Left forelimb (tissue), 1 donor: ENCODE measurements at regions not wholly inside any gene's neighbourhood (a gene's known extent, or its start where the extent isn't known, plus 50 kb on each side); places are given as distances from the start of the nearest gene placed in this dataset.

Experiments used
- DNase-seq: peaks from one replicate; pipeline ENCODE4 v3.0.0-alpha.2; 2018; ENCODE audit warnings: low spot score

DNA sequence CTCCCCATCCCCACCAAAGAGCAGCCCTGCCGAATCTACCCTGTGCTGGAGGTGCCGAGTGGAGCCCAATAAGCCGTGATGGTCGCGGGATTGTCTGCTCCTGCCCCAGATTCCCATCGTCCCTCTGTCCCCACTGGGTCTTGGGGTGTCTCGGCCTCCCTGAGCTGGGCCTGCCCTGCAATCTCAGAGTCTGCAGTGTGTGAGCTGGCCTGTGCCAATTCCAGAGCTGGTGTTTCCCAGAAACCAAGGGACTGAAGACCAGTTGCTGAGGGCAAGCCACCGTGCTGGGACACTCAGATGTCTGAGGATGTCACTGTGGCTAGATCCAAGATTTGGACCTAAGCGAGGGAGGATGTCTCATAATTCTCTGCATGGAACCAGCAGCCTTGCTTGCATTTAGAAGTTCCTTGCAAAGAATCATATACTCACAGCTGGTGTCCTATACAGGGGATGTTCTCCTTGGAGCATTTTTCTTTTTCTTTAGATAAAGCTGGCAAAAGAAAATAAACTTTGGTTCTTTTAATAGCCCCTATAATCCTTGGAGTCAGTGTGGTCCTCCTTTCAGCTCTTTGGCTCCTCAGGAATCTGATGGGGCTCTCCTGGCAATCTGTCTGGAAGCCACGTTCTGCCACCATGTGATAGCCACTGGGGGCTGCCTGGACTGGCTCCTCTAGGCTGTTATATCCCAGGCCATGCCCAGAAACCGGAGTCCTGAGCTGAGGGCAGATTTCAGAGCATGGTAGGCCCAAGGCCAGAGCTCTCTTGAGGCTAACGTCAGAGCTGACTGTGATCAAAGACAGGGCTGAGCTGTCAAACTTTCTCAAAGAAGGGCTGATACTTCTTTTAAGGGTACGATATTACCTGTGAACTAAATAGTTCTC lies 140.1 kb upstream of the HAAO start:
- DNase-seq, result no peak

DNA sequence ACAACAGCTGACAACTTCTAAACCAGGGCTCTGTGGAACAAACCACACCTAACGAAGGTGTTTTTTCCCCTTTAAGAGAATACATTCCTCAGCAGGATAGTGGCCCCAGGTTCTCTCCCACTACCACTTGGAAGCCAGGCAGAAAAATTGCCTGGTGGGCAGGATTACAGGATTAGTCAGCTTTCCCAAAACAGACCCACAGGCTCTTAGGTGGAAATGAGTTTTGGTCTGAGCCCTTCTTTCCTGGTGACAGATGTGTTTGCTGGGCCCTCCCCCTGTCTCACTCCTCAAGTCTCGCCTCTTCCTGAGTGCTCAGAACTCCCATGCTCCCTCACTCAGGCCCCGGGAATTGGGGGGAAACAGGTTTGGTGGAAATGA lies 139.4 kb upstream of the HAAO start:
- no peak for DNase-seq

DNA sequence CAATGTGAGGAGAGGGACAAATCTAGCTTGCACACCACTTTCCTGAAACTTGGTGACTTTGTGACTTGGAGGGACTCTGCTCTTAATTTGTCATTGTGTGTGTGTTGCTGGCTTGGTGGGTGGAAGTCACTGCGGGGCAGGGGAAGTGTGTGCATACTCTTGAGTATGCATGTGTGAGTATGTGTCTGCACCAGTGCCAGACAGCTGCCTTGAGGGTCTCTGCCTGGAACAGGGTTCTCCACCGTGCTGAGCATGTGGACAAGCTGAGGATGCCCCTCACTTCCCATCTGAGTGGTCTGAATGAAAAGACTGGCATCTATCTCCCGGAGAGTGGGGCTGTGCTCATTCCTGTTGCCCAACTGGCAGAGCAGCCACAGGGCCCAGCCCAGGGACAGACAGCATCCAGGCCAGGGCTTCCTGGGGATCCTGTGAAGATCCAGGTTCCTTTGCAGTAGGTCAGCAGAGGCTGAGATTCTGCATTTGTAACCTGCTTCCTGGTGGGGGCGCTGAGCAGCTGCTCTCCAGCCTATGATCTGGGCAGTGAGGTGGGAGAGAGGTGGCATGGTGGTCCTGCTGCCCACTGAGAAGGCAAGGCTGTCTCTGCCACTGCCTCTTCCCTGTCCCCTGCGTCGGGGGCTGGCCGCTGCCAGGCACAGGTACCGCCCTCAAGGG lies 138.9 kb upstream of the HAAO start:
- DNase-seq, result no peak

DNA sequence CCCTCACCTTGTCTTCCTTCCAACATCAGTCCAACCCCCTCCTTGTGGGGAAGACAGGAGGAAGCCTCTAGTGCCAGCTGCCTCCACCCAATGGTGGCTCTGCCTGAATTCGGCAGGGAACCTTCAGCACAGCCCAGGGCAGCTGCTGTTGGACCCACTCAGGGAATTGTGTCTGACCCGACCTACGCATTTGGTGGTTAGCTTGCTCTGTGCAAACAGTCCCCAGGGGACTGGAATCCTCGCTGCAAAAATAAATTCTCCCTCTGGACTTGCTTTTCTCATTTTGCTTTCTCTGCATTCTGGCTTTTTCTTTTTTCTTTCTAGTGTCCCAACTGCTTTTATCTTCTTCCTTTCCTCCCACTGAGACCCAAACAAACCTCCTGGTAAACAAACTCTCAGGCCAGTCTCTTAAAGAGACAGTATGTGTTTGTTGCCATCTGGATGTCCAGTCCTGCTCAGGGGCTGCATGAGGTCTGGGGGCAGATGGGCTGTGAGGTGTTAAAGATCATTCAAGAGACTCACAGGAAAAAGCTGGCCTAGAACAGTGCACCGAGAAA lies 137.7 kb upstream of the HAAO start:
- no peak for DNase-seq

DNA sequence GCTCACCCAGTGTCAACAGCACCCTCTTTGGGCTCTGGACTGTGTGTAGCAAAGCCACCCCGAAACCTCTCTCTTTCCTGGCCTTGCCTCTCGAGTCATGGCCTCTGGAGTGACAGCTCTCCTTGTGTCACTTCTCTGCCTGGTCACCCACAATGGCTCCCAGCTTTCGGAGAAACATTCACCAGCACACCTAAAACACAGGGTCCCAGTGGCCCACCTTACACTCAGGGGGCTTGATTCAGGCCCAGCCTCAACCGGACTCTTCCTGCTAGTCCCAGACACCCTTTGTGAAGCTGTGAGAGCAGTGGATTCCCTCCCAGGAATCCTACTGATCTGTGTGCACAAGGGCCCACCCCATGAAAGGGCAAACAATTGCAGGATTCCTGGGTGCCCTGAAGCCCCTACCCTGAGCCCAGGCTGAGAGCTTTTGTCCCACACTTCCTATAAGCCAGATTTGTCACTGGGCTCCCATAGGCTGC lies 137.2 kb upstream of the HAAO start:
- no peak for DNase-seq

DNA sequence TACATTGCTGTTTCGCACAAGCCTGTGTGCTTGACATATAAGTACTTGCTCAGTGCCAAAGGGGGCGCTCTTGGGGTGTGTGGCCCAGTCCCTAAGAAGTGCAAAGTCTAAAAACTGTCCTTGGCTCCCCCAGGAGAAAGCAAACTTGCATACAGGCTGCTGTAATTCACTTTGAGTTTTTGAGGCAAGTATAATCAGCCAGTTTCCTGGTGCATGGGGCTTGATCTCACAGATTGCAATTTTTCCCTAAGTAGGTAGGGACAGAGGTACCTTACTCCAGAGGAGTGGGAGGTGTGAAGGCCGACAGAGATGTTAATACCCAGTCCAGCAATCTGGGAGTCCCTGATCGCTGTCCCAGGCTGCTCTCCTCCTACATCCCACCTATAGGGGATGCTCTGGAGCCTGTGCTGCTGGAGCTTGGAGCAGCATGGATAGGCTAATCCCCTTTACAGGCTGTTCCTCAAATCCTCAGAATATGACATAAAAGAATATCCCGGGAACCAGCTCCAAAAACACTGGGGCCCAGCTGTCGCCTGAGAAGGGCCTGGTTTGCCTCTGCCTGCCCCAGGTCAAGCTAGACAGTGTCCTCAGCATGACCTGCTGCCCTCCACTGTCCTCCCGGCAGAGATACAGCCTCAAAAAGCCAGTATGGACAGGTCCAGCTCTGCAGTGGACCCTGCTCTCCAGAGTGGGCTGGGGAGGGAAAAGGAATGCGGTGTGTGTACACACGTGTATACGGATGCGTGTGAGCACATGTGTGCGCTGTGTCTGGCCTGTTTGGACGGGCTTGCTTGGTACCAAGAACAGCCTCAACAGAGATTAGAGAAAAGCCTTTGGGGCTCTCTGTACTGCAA lies 136.5 kb upstream of the HAAO start:
- no peak for DNase-seq

DNA sequence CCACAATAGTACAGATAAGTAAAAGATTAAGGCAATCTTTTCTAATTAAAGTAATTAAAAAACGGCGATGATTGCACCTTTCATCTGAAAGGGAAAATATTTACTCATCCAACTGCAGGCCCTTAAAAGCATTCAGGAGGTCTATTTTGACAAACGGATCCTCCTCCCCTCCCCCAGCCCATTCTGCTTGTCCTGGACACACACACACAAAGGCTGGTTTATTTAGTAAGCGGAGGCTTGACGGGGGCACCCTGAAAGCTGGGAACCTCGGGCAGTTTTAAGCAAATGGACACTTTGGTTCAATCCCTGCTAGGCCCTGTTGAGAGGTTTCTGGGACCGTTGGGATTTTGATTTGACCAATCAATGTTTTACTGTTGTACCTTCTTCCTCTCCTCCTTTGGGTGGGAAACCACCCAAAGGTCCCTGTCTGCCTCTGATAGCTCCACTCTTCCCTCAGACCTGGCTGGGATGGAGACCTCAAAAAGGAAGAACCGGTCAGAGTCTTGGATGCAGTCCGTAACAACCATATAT lies 135.8 kb upstream of the HAAO start:
- no peak for DNase-seq

DNA sequence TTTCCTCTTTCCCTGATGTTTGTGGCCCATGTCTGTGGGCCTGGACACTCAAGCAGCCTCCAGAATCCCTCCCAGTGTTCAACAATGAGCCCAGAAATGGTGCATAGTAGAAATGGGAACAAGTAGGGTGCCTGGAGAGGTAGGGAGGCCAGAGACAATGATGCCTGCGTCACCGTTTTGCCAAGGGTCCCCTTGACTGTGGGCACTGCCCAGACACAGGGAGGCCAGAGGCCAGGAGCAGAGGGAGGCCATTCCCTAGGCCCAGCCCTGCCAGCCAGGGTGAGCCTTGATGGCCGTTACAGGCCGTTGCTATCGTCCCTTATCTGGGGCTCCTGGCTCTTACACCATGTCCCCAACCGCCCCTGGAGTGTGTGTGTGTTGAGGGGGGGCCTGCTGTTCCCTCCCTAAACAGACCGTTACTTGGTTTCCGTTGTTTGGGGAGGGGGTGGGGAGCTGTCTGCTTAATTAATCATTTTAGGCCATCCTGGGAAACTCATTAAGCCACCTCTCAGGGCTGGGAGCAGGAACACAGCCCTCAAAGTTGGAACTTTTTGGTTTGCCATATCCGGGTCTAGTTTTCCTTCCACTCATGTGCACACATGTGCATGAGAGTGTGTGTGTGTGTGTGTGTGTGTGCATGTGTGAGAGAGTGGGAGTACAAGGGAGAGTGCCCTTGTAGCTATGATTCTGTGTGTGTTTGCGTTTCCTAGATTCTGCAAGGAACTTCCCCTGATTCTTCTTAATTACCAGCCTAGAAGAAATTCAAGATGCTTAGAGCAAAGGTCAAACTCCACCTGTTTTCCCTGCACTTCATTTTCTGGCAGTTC lies 135.2 kb upstream of the HAAO start:
- DNase-seq, result no peak

DNA sequence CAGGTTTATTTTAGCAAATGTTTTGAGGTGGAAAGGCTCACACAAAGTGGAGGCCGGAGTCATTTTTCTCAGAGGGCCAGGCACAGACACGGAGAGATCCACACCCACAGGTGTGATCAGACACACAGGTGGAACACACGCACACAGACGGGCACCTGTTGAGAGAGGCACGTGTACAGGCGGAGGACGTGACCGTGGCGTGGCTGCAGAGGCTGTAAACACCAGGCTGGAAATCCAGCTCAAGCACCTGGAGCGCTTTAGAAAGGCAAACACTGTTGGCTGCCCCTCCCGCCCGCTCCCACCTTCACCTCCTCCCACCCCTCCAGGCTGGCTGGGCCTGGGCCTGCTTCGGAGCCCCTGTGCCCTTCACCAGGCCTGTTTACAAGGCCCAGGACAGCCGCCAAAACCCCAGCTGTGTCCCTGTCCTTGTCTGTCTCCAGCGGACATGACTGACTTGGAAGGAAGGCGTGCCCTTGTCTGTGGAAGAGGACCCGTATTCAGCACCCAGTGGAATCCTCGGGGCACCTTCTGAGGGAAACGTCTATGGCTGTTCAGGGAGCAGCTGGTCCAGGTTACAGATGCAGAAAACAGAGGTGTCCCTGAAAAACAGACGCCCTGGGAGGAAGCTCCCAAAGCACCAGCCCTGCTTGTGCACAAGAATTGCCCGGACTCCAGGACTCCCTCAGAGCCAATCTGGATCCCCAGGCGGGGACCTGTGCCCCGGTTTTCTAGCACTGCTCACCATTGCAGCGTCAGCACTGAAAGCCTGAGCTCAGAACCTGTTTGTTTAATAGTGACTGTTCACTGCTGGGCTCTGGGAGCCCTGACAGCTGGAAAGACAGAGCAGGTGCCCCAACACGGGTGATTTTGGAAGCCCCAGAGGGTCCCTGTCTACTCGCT lies 134.3 kb upstream of the HAAO start:
- no peak for DNase-seq

DNA sequence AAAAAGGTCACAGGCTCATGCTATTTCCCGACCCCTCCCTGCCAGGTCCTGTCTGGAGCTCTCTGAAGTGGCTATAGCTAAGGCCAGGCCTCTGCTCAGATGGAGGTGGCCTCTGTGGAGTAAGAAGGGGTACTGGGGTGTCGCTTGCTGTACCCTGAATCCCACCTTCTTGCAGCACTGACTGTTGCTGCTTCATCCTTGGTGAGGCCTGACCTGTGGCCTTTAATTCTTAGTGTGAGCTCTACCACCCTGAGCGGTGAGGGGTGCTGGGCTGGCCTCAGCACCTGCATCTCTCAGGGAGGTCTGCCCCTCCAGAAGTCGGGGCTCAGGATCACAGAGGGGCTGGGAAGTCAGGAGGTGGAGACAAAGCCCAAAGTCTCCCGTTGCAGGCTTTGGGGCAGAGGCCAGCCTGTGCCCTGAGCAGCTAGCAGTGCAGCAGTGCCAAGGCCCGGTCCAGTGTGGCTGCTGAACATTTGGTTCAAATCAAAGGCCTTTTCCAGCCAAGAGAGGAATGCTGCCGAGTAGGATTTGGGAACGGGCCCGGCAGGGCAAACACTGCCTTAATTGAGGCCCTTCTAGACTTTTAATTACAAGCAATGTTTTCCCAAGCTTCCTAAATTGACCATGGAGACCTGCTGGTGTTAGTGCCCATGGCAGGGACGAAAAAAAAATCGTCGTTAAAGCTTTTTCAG lies 133.5 kb upstream of the HAAO start:
- DNase-seq, result no peak

DNA sequence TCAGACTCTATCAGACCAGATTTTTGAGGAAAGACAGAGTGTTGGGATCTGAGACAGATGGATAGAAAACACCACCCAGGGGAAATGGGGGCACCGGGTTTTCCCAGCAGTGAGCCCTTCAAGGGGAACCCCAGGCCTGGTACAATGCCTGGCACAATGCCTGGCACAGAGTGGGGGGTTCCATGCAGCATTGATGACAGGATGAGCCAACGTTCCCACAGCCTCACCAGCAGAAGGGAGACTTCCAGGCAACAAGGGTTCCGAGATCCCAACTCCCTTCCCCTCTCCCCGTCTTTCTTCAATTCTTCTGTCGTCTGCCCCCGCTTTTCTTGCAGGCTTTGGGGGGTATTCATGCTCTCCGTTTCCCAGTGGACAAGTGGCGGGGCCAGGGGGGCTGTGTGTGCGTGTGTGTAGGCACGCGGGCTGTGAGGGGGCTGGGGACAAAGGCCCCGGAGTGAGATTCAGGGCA lies 132.1 kb upstream of the HAAO start:
- DNase-seq, result no peak

DNA sequence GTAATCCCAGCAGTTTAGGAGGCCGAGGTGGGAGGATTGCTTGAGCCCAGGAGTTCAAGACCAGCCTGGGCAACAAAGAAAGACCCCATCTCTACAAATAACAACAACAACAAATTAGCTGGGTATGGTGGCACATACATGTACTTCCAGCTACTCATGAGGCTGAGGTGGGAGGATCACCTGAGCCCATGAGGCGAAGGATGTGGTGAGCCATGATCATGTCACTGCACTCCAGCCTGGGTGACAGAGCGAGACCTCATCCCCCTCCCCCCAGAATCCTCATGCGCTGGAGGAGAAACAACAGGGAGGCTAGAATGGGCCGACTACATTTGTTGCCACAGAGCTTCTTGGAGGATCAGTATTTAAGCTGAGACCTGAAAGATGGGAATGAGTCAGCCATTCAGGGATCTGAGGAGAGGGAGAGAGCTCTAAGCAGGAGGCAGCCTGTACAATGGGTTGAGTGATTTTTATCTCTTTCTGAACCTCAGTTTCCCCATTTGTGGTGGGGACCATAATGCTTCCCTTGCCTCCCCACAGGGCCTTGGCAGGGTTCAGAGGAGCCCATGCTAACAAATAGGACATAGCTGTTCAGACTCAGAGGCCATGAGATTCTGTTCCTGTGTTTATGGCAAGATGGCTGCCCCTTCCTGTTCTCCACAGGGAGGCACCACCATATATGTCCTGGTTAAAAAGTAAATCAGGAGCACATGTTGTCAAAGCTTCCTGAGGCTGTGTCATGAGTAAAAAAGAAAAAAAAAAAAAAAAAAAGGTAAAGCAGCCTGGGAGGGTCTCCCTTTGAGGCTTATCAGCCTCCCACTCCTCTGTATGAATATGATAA lies 131.4 kb upstream of the HAAO start:
- DNase-seq, result no peak

DNA sequence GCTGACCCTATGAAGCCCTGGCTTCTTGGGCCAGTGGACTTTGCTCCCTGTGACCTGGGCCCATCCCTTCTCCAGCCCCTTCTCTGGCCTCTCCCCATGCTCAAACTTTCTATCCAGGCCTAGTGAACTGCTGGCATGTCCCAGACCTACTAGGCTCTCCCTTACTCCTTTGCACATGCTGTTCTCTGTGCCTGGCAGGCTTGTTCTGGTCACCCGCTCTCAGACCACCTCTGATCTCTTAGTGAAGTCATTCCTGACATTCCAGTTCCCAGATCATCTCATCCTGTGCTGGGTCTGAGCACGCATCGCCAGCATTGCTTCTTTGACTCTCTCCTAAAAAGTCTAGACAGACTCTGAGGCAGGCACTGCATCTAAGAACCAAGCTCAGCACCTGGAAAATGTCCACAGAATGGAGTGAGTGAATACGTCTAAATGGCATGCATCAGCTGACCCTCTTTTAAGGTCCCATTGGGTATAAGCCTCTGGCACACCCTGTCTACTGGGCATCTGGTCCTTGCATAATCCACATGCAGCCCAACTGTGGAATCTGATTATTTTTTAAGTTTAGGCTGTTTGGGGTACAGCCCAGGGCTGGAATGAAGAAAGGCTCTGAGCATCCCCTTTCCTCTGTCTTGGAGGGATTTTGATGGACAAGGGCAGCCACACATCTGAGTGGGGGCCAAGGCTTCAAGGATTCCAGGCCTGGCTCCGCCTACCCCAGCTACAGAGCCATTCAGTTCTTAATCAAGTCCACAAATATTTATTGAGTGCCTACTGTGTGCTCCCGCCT lies 130.6 kb upstream of the HAAO start:
- DNase-seq, result no peak

DNA sequence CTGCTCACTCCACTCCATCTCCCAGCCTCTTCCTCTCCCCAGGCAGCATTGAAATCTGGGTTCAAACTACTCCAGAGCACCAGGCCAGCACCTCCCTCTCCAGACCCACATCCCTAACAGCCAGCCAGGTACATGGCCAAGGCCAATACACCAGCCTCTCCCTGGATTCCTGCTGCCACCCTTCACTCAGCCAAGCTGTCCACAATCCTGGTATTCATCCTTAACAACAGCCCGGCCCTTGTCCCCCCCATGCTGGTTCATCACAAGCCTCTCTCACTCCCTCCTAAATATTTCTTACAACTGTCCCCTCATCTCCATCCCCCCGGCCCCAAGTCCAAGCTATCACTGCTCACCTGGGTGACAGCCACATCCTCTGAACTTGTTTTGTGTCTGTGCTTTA lies 129.9 kb upstream of the HAAO start:
- DNase-seq, result no peak

DNA sequence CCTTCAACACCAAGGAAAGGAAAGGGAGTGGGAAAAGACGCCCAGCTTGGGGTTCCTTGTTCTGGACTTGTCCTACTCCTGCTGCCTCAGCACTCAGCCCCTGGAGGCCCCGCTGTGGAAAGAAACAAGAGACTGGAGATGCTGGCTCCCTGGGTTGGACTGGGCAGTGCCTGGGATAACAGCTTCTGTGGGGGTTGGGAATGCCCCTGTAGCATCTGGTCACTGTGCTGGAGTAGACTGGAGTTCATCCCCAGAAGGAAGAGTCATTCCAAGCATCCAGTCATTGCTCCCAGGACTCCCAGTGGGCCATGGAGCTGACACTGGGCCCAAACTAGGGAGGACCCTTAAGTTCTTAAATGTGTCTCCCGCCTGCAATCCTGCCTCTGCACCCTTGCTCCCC lies 129.3 kb upstream of the HAAO start:
- DNase-seq, result no peak

DNA sequence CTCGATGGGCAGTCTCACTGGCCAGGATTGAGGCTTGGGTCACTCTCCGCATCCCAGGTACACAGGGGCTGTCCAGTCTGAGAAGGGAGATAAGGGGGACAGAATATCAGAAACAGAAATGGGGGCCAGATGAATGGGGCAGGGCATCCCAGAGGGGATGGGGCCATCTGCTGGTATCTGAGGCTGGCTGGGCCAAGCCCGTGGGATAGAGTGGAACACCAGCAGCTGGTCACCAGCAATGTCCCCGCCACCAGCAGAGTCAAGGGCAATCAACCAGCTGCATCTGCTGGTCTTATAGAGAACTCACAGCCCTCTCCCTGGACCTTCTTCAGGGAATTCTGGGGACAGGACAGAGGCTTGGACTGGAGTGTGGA lies 128.8 kb upstream of the HAAO start:
- no peak for DNase-seq

DNA sequence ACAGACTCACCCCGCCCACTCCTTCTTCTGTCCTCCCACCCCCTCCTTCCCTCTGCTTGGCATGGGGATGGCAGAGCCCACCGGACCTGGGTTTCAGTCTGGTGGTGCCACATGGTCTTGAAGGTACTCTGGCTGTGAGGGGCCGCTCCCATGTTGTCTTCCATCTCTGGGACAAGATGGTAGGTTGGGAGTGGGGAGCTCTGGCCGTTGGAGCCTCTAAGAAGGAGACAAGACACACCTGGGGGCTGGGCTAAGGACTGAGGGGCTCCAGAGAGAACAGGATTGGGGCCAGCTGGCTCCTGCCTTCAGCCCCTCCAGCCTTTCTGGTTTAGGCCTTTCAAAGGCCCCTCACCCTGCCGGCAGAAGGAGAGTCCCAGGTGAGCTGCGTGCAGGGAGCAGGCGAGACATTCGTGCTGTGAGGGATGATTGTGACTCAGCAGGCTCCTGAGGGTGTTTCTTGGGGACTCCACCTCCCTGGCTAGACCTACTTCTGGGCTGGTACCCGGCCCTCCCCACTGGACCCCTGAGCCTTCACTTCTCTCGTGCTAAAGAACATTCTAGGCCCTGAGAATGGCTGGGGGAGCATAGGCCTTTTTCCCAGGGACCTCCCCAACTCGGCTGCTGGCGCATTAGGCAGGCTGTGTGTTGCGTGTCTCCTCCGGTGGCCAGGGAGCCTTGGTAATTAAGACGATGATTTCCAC lies 128.2 kb upstream of the HAAO start:
- DNase-seq, result no peak
